Transverse colon (tissue), 4 donors: ENCODE measurements at regions not wholly inside any gene's neighbourhood (a gene's known extent, or its start where the extent isn't known, plus 50 kb on each side); places are given as distances from the start of the nearest gene placed in this dataset.

ENCODE experiments used
- DNase-seq: peaks from one replicate; pipeline ENCODE4 v3.0.0-alpha.2; 2019
- H3K27ac ChIP-seq, 4 donors: fragments of 200-600 bp; sonication (generic); 2 replicates each; pipeline ENCODE4 v1.5.1; 2016 to 2018; ENCODE audit warnings: inconsistent platforms in 4 of 4
- H3K27me3 ChIP-seq: fragments of 200-600 bp; sonication (generic); 2 replicates; pipeline ENCODE4 v1.5.1; 2017; ENCODE audit warnings: inconsistent platforms
- H3K36me3 ChIP-seq, 4 donors: fragments of 200-600 bp; sonication (generic); 2 replicates each; pipeline ENCODE4 v1.5.1; 2017 to 2019; ENCODE audit warnings: inconsistent platforms in 4 of 4
- H3K4me1 ChIP-seq, 4 donors: fragments of 200-600 bp; sonication (generic); 2 replicates each; pipeline ENCODE4 v1.5.1; 2017 to 2020; ENCODE audit warnings: inconsistent platforms in 4 of 4
- H3K4me3 ChIP-seq, 4 donors: fragments of 200-600 bp; sonication (generic); 1 replicate in 1 of 4; 2 replicates in 3 of 4; pipeline versions ENCODE4 v1.5.1 to v1.6.1; 2017 to 2019; ENCODE audit warnings: inconsistent platforms in 4 of 4
- H3K9me3 ChIP-seq, 2 donors: fragments of 200-600 bp; sonication (generic); 2 replicates each; pipeline ENCODE4 v1.5.1; 2017 to 2019; ENCODE audit warnings: inconsistent platforms in 2 of 2
- EP300 ChIP-seq: sonication (generic); formaldehyde crosslinking; IDR thresholded peaks from one replicate; pipeline ENCODE4 v1.6.1; 2017; ENCODE audit warnings: antibody characterized with exemption, low read depth
- POLR2A ChIP-seq: fragments of 450-650 bp; IDR thresholded peaks from one replicate; pipeline ENCODE4 v1.6.1; 2016; ENCODE audit warnings: antibody characterized with exemption, mild to moderate bottlenecking, moderate library complexity
- POLR2AphosphoS5 ChIP-seq, 3 donors: sonication (generic); formaldehyde crosslinking; IDR thresholded peaks; one replicate each; pipeline ENCODE4 v1.6.1; 2016; ENCODE audit warnings: antibody characterized with exemption in 3 of 3
- WGBS, 2 donors: methylation state at CpG; one replicate each; pipeline ENCODE4 v1.1.5; 2018; ENCODE audit warnings: low coverage in 1 of 2; 5-methylcytosine and 5-hydroxymethylcytosine counted together
- in situ Hi-C, 4 donors: fragments of 200-750 bp; cut with MboI; loops; one replicate each; pipeline versions ENCODE4 v1.15.0 to v1.15.1; 2017; ENCODE audit warnings: low sequenced_read_pairs in 3 of 4, low pct_ligation_motif_present in 1 of 4, low pct_unique_long_range_greater_than_20kb in 1 of 4
- intact Hi-C: fragments of 100-400 bp; cut with DNase I; formaldehyde crosslinking; loops from one replicate; pipeline ENCODE4 v1.15.1; 2023; ENCODE audit warnings: low total_unique reads
- TF ChIP-seq, protein P1 (sequence below), 5 experiments: fragments of 200-600 bp in 3 of 5; fragments of 450-650 bp in 2 of 5; sonication (generic) in 3 of 5; IDR thresholded peaks; 1 replicate in 2 of 5; 2 replicates in 3 of 5; pipeline ENCODE4 v1.5.1; 2016 to 2017; ENCODE audit warnings: antibody characterized with exemption in 5 of 5, inconsistent platforms in 3 of 5, mild to moderate bottlenecking in 2 of 5, moderate library complexity in 1 of 5

DNA sequence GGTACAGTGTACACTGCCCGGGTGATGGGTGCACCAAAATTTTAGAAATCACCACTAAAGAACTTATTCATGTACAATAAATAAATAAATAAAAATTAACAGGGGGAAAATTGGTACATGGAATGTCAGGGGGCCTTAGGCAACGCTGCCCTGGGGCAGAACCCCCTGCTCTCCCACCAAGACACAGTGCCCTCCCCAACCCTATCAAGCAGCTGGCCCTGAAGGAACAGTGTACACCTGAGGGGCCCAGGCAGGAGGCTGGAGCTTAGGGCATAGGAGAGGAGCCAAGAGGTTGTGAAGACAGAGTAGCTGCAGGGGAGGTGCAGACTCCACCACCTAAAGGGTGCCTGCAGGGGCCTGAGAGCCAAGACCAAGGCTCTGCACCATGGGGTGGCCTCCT lies 128.8 kb downstream of the BMS1 start:
- no peaks in the 10 kb centered on the region for H3K4me1 ChIP-seq
- intact Hi-C loops (no loop called here), in situ Hi-C loops (no loop called here)
- no peak for TF ChIP-seq POLR2A
- TF ChIP-seq EP300: no peak
- no peaks in the 10 kb centered on the region for H3K36me3 ChIP-seq
- H3K27ac ChIP-seq: no peak overlapping the region
- WGBS, 2 donors: 55 to 61% methylated on average over 2 of the region's 2 CpGs
- no peaks in the 10 kb centered on the region for H3K27me3 ChIP-seq
- H3K4me3 ChIP-seq: no peak overlapping the region
- peaks cover 4 to 5% of the 10 kb centered on the region in 2 donors for H3K9me3 ChIP-seq
- DNase-seq: no peak

DNA sequence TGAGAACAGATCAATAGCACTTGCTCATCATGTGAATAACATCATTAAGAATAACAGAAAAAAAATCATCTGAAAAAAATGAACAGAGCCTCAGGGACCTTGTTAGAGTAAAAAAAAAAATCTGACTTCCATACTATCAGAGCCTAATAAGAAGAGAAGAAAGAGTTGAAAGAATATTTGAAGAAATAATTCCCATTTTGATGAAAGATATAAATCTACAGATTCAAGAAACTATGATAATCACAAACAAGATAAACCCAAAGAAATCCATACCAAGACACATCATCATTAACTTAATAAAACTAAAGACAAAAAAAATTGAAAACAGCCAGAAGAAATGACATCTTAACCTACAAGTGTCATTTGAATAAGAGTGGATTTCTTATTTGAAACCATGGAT lies 134.4 kb downstream of the BMS1 start:
- no peak overlapping the region for H3K27ac ChIP-seq
- no peaks in the 10 kb centered on the region for H3K27me3 ChIP-seq
- TF ChIP-seq EP300 (no peak), POLR2A (no peak), POLR2AphosphoS5 (IDR thresholded peaks at IDR 0.05) (no peak)
- TF ChIP-seq, protein P1, sequence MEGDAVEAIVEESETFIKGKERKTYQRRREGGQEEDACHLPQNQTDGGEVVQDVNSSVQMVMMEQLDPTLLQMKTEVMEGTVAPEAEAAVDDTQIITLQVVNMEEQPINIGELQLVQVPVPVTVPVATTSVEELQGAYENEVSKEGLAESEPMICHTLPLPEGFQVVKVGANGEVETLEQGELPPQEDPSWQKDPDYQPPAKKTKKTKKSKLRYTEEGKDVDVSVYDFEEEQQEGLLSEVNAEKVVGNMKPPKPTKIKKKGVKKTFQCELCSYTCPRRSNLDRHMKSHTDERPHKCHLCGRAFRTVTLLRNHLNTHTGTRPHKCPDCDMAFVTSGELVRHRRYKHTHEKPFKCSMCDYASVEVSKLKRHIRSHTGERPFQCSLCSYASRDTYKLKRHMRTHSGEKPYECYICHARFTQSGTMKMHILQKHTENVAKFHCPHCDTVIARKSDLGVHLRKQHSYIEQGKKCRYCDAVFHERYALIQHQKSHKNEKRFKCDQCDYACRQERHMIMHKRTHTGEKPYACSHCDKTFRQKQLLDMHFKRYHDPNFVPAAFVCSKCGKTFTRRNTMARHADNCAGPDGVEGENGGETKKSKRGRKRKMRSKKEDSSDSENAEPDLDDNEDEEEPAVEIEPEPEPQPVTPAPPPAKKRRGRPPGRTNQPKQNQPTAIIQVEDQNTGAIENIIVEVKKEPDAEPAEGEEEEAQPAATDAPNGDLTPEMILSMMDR (IDR thresholded peaks at IDR 0.05): no peak
- H3K9me3 ChIP-seq: no peaks in the 10 kb centered on the region
- H3K4me1 ChIP-seq: no peaks in the 10 kb centered on the region
- intact Hi-C loops: no loop called here
- H3K4me3 ChIP-seq: no peak overlapping the region
- DNase-seq: no peak
- H3K36me3 ChIP-seq: no peaks in the 10 kb centered on the region
- in situ Hi-C loops: no loop called here

DNA sequence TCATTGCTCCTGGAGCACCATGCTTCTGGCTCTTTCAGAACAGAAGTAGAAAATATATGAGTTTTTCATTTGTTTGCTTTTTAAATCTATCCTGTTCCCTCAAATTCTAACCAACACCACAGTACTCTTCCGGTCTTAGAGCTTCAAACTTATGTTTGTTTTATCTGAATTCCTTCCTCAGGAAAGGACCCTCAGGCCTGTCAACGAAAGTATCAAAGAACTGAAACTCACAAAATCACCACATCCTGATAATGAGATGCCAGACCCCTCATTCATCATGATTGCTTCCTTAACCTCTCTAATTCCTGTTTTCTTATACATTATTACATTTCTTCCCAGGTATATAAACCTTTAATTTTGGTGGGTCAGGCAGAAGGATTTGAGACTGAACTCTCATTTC lies 135.2 kb downstream of the BMS1 start:
- Histone ChIP-seq H3K27me3 (no peaks in the 10 kb centered on the region), H3K36me3 (no peaks in the 10 kb centered on the region), H3K9me3 (no peaks in the 10 kb centered on the region), H3K4me3 (no peak overlapping the region), H3K27ac (no peak overlapping the region), H3K4me1 (no peaks in the 10 kb centered on the region)
- DNase-seq: no peak
- intact Hi-C loops: no loop called here
- 34% methylated on average over 2 of the region's 2 CpGs for WGBS, 2 donors
- in situ Hi-C loops: no loop called here
- no peak for TF ChIP-seq EP300
- TF ChIP-seq POLR2A: no peak
- TF ChIP-seq, protein P1 (IDR thresholded peaks at IDR 0.05): no peak
- no peak for TF ChIP-seq POLR2AphosphoS5 (IDR thresholded peaks at IDR 0.05)

DNA sequence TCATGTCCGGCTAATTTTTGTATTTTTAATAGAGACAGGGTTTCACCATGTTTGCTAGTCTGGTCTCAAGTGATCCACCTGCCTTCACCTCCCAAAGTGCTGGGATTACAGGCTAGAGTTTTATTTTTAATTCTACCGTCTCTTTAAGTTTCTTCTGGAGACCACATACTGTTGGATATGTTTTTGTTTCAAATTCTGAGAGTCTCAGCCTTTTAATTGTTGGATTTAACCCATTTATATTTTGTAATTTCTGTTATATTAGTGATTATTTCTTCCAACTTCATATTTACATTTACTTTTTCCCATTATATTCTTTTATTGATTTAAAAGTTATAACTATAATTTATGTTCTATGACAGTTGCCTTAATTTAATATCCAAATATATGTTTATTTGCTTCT lies 139.4 kb downstream of the BMS1 start:
- H3K9me3 ChIP-seq: no peaks in the 10 kb centered on the region
- in situ Hi-C loops: no loop called here

DNA sequence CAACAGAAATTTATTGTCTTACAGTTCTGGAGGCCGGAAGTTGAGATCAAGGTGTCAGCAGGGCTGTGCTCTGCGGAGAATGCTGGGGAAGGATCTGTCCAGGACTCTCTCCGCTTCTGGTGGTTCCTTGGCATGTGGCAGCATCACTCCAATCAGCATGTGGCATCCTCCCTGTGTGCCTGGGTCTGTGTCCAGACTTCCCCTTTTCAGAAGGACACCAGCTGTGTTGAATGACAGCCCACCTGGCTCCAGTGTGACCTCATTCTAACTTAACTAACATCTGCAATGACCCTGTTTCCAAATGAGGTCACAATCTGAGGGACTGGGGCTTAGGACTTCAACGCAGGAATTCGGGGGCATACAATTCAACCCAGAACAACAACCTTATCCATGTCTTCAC lies 141.9 kb downstream of the BMS1 start:
- DNase-seq: no peak
- TF ChIP-seq EP300 (no peak), POLR2A (no peak), POLR2AphosphoS5 (IDR thresholded peaks at IDR 0.05) (no peak)
- TF ChIP-seq, protein P1 (IDR thresholded peaks at IDR 0.05): no peak
- intact Hi-C loops (no loop called here), in situ Hi-C loops (no loop called here)
- H3K27me3 ChIP-seq: peaks cover 14% of the 10 kb centered on the region
- H3K4me1 ChIP-seq: no peaks in the 10 kb centered on the region
- H3K27ac ChIP-seq: no peak overlapping the region
- WGBS, 2 donors: 75 to 83% methylated on average over 2 to 5 of the region's 5 CpGs
- H3K36me3 ChIP-seq: no peaks in the 10 kb centered on the region
- H3K9me3 ChIP-seq: no peaks in the 10 kb centered on the region
- H3K4me3 ChIP-seq: no peak overlapping the region

More for the DNA sequence above, 139.4 kb downstream of the BMS1 start:
- no peaks in the 10 kb centered on the region for H3K36me3 ChIP-seq
- no peak overlapping the region for H3K27ac ChIP-seq
- 83 to 87% methylated on average over 2 of the region's 2 CpGs for WGBS, 2 donors
- intact Hi-C loops: no loop called here
- TF ChIP-seq POLR2A: no peak
- TF ChIP-seq POLR2AphosphoS5 (IDR thresholded peaks at IDR 0.05): no peak
- TF ChIP-seq, protein P1 (IDR thresholded peaks at IDR 0.05): no peak
- TF ChIP-seq EP300: no peak
- peaks cover under 1% of the 10 kb centered on the region for H3K27me3 ChIP-seq
- no peak for DNase-seq
- H3K4me3 ChIP-seq: no peak overlapping the region
- H3K4me1 ChIP-seq: no peaks in the 10 kb centered on the region
